Mesodermal cell (in vitro differentiated cells): ENCODE measurements at regions not wholly inside any gene's neighbourhood (a gene's known extent, or its start where the extent isn't known, plus 50 kb on each side); places are given as distances from the start of the nearest gene placed in this dataset.
"Not testable (repeated sequence)": the region's sequence is repeated elsewhere in the genome, so short reads cannot be mapped to it uniquely, and the experiment has no call there.

Experiments used
- H3K27ac ChIP-seq: 2 replicates; pipeline ENCODE4 v1.7.0; 2013; ENCODE audit warnings: mild to moderate bottlenecking, low read depth, low read length, moderate library complexity; ENCODE audit not compliant: severe bottlenecking
- H3K36me3 ChIP-seq: 2 replicates; pipeline ENCODE4 v1.7.1; 2013; ENCODE audit warnings: mild to moderate bottlenecking, low read length, moderate library complexity; ENCODE audit not compliant: control insufficient read depth, insufficient read depth
- H3K4me1 ChIP-seq: one replicate; pipeline ENCODE4 v1.7.1; 2013; ENCODE audit warnings: mild to moderate bottlenecking, low read length; ENCODE audit not compliant: insufficient read depth, control insufficient read depth, poor library complexity, severe bottlenecking
- H3K4me3 ChIP-seq: 2 replicates; pipeline ENCODE4 v1.7.0; 2013; ENCODE audit warnings: low read length, control low read depth, mild to moderate bottlenecking; ENCODE audit not compliant: insufficient read depth, poor library complexity, severe bottlenecking; ENCODE audit errors: extremely low read depth
- H3K9me3 ChIP-seq: 2 replicates; pipeline ENCODE4 v1.7.1; 2013; ENCODE audit warnings: mild to moderate bottlenecking, low read length, moderate library complexity; ENCODE audit not compliant: control insufficient read depth
- WGBS, 2 experiments: methylation state at CpG; one replicate each; pipeline ENCODE4 v1.1.5; 2013; ENCODE audit warnings: missing lambda C conversion rate in 2 of 2; ENCODE audit not compliant: insufficient coverage in 2 of 2; 5-methylcytosine and 5-hydroxymethylcytosine counted together

DNA sequence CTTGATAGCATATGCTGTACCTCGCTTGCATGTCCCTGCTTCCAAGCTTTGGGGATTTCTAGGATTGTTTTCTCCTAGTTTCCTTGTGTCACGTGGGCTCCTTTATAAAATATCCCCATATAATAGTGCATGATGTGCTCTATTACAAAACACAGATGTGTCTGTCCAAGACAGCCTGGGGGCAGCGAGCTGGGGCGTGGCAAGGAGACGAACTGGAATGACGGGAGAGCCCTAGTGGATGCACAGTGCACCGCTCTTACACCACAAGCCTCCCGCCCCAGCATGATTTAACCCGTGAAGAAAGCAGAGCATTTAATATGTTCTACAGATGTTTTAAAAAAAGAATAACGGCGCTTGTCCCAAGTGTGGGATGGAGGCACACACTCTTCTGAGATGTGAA is 169.7 kb downstream of the BCL2L11 start:
- 100% methylated on average over 2 to 4 of the region's 11 CpGs for WGBS, 2 experiments
- not testable (repeated sequence) for H3K9me3 ChIP-seq, H3K4me3 ChIP-seq, H3K36me3 ChIP-seq, H3K4me1 ChIP-seq, H3K27ac ChIP-seq

DNA sequence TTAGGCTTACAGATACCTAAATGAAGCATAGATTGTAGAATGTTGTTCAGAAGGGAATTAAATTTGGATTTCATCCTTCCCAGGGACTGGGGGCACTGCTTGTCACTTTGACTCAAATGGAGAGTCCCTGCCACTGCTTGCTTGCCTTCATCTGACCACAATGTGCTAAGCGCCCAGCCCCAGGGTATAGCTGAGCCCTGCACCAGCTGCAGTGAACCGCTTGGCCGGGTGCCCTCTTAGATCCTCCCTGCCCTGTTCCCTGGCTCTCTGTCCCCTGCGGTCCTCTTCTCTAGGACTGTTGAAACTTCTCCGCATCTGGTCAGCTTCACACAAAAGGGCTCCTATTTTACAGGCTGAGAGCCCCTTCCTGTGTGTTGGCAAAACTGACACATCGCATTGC is 170.9 kb downstream of the BCL2L11 start:
- H3K36me3 ChIP-seq, H3K27ac ChIP-seq, H3K4me3 ChIP-seq, H3K4me1 ChIP-seq, H3K9me3 ChIP-seq: not testable (repeated sequence)
- WGBS, 2 experiments: no CpG with 5 or more reads among the region's 6 CpGs

DNA sequence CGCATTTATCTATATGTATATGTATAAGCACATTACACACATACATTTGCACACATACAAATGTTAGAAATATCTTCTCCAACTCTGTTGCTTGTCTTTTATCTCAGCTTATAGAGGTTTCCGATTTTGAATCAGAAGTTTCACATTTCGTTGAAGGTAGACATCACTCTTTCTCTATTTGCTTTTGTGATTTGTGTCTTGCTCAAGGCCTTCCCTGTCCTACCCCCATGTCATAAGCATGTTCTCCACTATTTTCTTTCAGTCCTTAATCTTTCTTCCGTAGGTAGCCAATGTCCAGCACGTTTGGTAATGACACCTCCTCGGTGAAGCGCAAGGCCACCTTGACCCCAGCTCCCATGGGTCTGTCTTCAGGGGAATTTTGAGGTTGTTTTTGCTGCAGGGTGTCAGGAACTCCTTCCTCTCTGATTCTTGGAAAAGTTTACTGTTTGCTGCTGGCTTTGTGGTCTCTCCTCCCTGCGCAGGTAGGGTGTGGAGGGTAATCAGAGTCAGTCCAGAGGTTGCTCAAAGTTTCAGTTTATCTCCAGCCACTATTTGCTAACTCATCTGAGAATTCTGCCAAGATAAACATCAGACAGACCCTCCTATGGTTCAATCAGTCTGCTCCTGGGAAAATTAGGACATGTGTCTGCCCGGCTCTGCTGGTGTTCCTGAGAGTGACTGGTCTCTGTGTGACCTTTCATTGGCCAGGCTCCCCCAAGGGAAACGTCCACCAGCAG is 171.7 kb downstream of the BCL2L11 start:
- not testable (repeated sequence) for H3K4me3 ChIP-seq, H3K27ac ChIP-seq, H3K4me1 ChIP-seq, H3K9me3 ChIP-seq, H3K36me3 ChIP-seq
- WGBS, 2 experiments: no CpG with 5 or more reads among the region's 10 CpGs

DNA sequence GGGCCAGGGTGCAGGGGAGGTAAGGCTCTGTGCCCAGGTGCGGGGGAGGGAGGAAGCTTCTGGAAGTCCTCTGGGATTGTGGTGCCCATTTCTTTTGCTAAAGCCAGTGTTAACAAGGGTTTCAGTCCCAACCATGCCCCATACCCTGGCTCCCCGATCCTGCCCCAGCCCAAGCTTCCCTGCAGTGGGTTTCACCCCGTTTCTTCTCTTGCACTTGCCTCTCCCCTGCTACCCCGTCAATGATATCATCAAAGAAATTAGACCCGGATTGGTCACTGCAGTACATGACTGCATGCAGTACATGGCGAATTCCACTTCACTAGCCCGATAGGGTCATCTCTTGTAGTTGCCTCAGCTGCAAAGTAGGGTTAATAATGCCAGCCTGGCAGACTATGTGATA is 174.0 kb downstream of the BCL2L11 start:
- H3K27ac ChIP-seq, H3K9me3 ChIP-seq, H3K4me3 ChIP-seq, H3K36me3 ChIP-seq, H3K4me1 ChIP-seq: not testable (repeated sequence)
- no CpG with 5 or more reads among the region's 7 CpGs for WGBS, 2 experiments

DNA sequence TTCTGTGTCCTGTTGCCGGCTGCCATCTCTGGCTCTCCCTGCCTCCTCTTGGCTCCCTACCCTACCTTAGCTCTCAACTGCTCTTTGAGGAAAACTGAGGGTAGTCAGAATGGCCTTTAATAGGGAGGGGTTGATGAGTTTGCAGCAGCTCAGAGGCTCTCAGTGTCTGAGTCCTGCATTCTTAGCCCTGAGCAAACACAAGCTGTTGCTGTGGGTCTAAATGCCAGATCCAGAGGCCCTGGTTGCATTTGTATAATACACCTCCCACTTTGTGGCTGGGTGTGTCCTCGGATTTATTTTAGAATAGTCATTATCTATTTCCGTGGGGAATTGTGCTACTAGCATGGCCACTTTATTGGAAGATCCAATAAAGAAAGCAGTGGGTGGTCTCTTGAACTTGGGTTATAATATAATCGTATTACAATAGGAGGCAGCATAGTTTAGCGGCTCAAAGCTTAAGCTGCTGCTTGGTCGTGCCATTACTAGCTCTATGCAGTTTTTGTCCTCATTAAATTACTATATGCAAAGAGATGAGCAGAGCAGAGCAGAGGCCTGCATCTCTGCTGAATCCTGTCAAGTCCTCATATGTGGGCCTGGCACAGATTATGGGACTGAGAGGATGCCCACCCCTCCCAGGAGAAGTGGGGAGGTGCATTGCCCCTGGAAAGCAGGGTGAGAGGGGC is 175.5 kb downstream of the BCL2L11 start:
- H3K9me3 ChIP-seq, H3K4me3 ChIP-seq, H3K27ac ChIP-seq, H3K4me1 ChIP-seq, H3K36me3 ChIP-seq: not testable (repeated sequence)
- no CpG with 5 or more reads among the region's 6 CpGs for WGBS, 2 experiments

DNA sequence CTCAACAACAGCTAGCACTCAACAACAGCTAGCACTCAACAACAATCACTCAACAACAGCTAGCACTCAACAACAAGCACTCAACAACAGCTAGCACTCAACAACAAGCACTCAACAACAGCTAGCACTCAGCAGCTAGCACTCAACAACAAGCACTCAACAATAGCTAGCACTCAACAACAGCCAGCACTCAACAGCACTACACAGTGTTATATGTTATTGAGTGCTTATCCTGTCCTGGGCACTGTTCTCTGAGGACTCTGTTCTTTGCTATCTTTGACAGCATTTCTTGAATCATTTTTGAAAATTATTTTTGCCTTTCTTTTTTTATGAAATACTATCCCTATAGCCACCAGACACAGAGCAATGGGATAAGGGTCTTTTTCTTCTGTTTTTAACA is 176.4 kb downstream of the BCL2L11 start:
- not testable (repeated sequence) for H3K36me3 ChIP-seq, H3K9me3 ChIP-seq, H3K4me3 ChIP-seq, H3K4me1 ChIP-seq, H3K27ac ChIP-seq

DNA sequence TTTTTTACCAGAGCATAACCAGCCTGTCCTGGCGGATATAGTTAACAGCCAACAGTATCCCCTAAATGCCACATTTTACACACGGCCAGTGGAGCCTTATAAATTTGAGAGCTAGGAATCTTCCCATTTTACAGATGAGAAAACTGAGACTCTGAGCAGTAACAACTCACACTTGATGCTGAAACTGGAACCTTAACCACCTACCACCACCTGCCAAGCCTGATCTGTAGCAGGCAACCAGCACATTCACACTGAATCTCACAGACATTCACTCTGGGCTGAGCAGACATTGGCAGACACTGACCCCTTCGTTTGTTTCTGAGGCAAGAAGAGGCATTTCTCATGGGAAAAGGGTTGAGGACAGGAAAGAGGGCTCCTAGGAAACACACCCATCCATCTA is 178.2 kb downstream of the BCL2L11 start:
- H3K4me3 ChIP-seq, H3K27ac ChIP-seq, H3K4me1 ChIP-seq, H3K9me3 ChIP-seq, H3K36me3 ChIP-seq: not testable (repeated sequence)
- 80% methylated on average over 1 of the region's 3 CpGs; no CpG with 5 or more reads in 1 of the 2 experiments for WGBS, 2 experiments

DNA sequence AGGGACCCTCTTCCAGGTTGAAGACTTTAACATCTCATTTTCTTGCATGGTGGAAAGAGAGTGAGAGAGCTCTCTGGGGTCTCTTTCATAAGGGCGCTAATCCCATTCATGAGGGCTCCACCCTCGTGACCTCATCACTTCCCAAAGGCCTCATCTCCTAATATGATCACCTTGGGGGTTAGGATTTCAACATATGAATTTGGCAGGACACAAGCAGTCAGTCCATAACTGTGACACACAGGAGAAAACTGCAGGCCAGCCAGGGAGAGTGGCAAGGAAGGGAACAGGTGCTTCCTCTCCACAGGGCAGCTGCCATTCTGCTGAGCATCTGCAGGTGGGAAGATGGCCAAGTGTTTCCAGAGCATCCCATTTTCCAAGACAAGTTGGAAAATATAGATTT is 178.9 kb downstream of the BCL2L11 start:
- not testable (repeated sequence) for H3K9me3 ChIP-seq, H3K36me3 ChIP-seq, H3K27ac ChIP-seq, H3K4me3 ChIP-seq, H3K4me1 ChIP-seq
- WGBS, 2 experiments: no CpG with 5 or more reads among the region's 2 CpGs

DNA sequence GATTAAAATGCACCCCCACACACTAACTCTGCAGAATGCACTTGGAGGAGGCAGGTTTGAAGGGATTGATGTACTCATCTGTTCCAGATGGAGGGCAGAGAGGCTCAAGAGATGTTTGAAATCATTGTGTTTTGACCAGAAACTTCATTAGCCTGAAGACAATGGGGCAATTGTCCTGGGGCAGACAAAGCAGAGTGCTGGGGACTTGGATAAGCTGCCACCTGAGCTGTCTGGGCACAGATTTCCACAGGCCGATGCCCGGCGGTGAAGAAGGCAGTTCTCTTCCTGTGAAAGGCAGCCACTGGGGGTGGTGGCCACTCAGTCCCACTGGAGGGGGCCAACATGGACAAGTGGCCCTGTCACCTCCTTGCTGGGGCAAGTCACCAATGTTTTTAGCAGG is 181.0 kb downstream of the BCL2L11 start:
- not testable (repeated sequence) for H3K9me3 ChIP-seq, H3K36me3 ChIP-seq, H3K4me1 ChIP-seq, H3K4me3 ChIP-seq, H3K27ac ChIP-seq
- WGBS, 2 experiments: no CpG with 5 or more reads among the region's 3 CpGs

DNA sequence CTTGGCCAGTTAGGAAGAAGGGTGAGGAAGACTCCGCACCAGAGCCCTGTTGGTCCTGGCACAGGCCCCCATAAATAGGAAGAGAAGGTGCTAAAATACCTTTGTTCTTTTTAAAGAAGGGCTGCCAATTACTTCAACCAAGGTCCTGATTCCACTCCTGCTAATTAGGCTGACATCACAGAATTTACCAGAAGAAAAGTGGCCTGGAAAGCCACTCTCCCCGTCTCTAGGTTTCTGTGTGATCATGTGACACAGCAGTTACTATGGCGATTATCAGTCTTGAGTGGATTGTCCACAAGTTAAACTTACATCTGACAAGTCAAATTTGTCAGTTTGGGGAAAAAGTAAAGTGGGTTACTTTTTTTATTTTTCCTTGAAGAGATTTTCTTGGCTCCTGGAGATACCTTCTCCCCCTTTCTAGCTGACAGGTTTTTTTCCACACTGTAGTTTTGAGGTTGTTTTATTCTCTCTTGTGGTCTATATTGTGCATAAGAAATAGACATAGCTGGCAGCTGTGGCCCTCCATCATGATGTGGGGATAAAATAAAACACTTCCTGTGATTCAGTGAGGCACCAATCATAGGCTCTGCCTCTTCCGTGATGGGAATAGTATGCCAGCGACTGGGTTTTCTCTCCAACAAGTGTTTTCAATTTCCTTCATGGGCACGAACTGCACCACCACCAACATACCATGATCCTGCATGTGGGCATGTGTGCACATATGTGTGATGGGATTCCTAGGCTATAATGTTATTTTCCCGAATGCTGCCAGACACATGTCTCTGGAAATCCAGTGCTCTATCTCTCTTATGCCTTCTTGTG is 181.9 kb downstream of the BCL2L11 start:
- no CpG with 5 or more reads among the region's 7 CpGs for WGBS, 2 experiments

DNA sequence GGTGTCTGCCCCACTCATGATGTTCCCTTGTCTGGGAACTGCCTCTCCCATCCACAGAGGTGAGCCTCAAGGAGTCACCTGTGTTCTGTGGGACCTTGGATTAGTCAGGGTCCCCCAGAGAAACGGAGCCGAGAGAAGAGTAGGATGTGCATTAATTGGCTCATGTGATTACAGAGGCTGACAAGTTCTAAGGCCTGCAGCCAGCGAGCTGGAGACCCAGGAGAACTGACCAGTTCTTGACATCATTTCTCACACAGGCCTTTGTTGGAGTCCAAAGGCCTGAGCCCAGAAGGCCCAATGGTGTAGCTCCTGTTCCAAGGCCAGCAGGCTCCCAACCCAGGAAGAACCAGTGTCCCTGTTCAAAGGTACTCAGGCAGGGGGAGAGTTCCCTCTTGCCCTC is 186.6 kb downstream of the BCL2L11 start:
- not testable (repeated sequence) for H3K36me3 ChIP-seq, H3K4me3 ChIP-seq, H3K4me1 ChIP-seq, H3K9me3 ChIP-seq, H3K27ac ChIP-seq
- WGBS, 2 experiments: 100% methylated on average over 2 of the region's 3 CpGs; no CpG with 5 or more reads in 1 of the 2 experiments

More for the DNA sequence above, 181.9 kb downstream of the BCL2L11 start:
- not testable (repeated sequence) for H3K4me3 ChIP-seq, H3K9me3 ChIP-seq, H3K4me1 ChIP-seq, H3K27ac ChIP-seq, H3K36me3 ChIP-seq
